GM19467 (cell line): ENCODE measurements at regions not wholly inside any gene's neighbourhood (a gene's known extent, or its start where the extent isn't known, plus 50 kb on each side); places are given as distances from the start of the nearest gene placed in this dataset.
"Not testable (repeated sequence)": the region's sequence is repeated elsewhere in the genome, so short reads cannot be mapped to it uniquely, and the experiment has no call there.

Experiments used
- ATAC-seq: cut with Tn5 transposase; IDR thresholded peaks from one replicate; pipeline ENCODE4 v1.9.1; 2021; ENCODE audit warnings: mild to moderate bottlenecking, moderate library complexity; ENCODE audit not compliant: unreplicated experiment

- not testable (repeated sequence) for ATAC-seq
Measured at GRCh38 chr3:195999176-195999575, 82.7 kb downstream of the TFRC start.

GRCh38 chr3:195996314-195996713 is 85.6 kb downstream of the TFRC start:
- not testable (repeated sequence) for ATAC-seq

- not testable (repeated sequence) for ATAC-seq
Measured at GRCh38 chr3:195994343-195994742, 86.0 kb upstream of the TNK2 start.

GRCh38 chr3:195993671-195994070 is 85.3 kb upstream of the TNK2 start:
- ATAC-seq = not testable (repeated sequence)

GRCh38 chr3:195992956-195993595 is 84.7 kb upstream of the TNK2 start:
- ATAC-seq = not testable (repeated sequence)

GRCh38 chr3:195991986-195992385 is 83.6 kb upstream of the TNK2 start:
- not testable (repeated sequence) for ATAC-seq

GRCh38 chr3:195991243-195991642 is 82.9 kb upstream of the TNK2 start:
- not testable (repeated sequence) for ATAC-seq

- ATAC-seq = not testable (repeated sequence)
Measured at GRCh38 chr3:195990841-195991174, 82.5 kb upstream of the TNK2 start.

GRCh38 chr3:195989921-195990840 is 81.8 kb upstream of the TNK2 start:
- ATAC-seq = peak; percentile 92

- peak; percentile 38 for ATAC-seq
Measured at GRCh38 chr3:195989197-195989920, 81.0 kb upstream of the TNK2 start.

- not testable (repeated sequence) for ATAC-seq
Measured at GRCh38 chr3:195988764-195989163, 80.4 kb upstream of the TNK2 start.

GRCh38 chr3:195987001-195987400 is 78.7 kb upstream of the TNK2 start:
- ATAC-seq = not testable (repeated sequence)

GRCh38 chr3:195986576-195986975 is 78.2 kb upstream of the TNK2 start:
- ATAC-seq = not testable (repeated sequence)

- not testable (repeated sequence) for ATAC-seq
Measured at GRCh38 chr3:195985348-195985920, 77.1 kb upstream of the TNK2 start.

- not testable (repeated sequence) for ATAC-seq
Measured at GRCh38 chr3:195984392-195985030, 76.2 kb upstream of the TNK2 start.

- not testable (repeated sequence) for ATAC-seq
Measured at GRCh38 chr3:195983880-195984279, 75.5 kb upstream of the TNK2 start.

- not testable (repeated sequence) for ATAC-seq
Measured at GRCh38 chr3:195982754-195983153, 74.4 kb upstream of the TNK2 start.

GRCh38 chr3:195981778-195982177 is 73.4 kb upstream of the TNK2 start:
- not testable (repeated sequence) for ATAC-seq

GRCh38 chr3:195979877-195980276 is 71.5 kb upstream of the TNK2 start:
- ATAC-seq = not testable (repeated sequence)

GRCh38 chr3:195978585-195978984 is 70.2 kb upstream of the TNK2 start:
- ATAC-seq = not testable (repeated sequence)
